Keratinocyte (primary cell): ENCODE measurements at regions not wholly inside any gene's neighbourhood (a gene's known extent, or its start where the extent isn't known, plus 50 kb on each side); places are given as distances from the start of the nearest gene placed in this dataset.

ENCODE experiments used
- DNase-seq: peaks from one replicate; pipeline ENCODE4 v3.0.0-alpha.2; 2011; ENCODE audit warnings: low read depth, missing footprints, low spot score
- FAIRE-seq: peaks from 2 replicates; lab custom pipeline; 2011; peaks lifted over from hg19 to GRCh38; lab: Jason Lieb, UNC
- H2AFZ ChIP-seq: 2 replicates; pipeline ENCODE4 v1.6.0; 2012; ENCODE audit warnings: low read length, control low read depth, inconsistent platforms; ENCODE audit not compliant: control insufficient read depth
- H3K27ac ChIP-seq: 2 replicates; pipeline ENCODE4 v1.5.1; 2011; ENCODE audit warnings: low read length; ENCODE audit not compliant: control insufficient read depth, insufficient read depth
- H3K27me3 ChIP-seq: 3 replicates; pipeline ENCODE4 v1.6.0; 2011; ENCODE audit warnings: low read length; ENCODE audit not compliant: control insufficient read depth, insufficient read depth; ENCODE audit errors: extremely low read depth
- H3K36me3 ChIP-seq, 2 experiments: 2 replicates in 1 of 2; 3 replicates in 1 of 2; pipeline ENCODE4 v1.5.1; 2011; ENCODE audit warnings: low read length in 2 of 2, mild to moderate bottlenecking in 1 of 2; ENCODE audit not compliant: control insufficient read depth in 2 of 2, insufficient read depth in 2 of 2; ENCODE audit errors: extremely low read depth in 1 of 2
- H3K4me1 ChIP-seq: 3 replicates; pipeline ENCODE4 v1.5.1; 2011; ENCODE audit warnings: low read length; ENCODE audit not compliant: control insufficient read depth, insufficient read depth; ENCODE audit errors: extremely low read depth
- H3K4me2 ChIP-seq: 3 replicates; pipeline ENCODE4 v1.6.0; 2011; ENCODE audit warnings: low read depth, low read length; ENCODE audit not compliant: control insufficient read depth, insufficient read depth; ENCODE audit errors: extremely low read depth
- H3K4me3 ChIP-seq, 3 experiments: fragments of 200-600 bp in 1 of 3; sonication (generic) in 1 of 3; 2 replicates in 2 of 3; 3 replicates in 1 of 3; pipeline ENCODE4 v1.5.1; 2011 to 2016; ENCODE audit warnings: low read length in 3 of 3, mild to moderate bottlenecking in 3 of 3, control low read depth in 2 of 3, inconsistent platforms in 1 of 3, low read depth in 1 of 3, mixed read lengths in 1 of 3, mixed run types in 1 of 3, moderate library complexity in 1 of 3; ENCODE audit not compliant: control insufficient read depth in 2 of 3, insufficient read depth in 2 of 3; ENCODE audit errors: extremely low read depth in 1 of 3
- H3K79me2 ChIP-seq: 2 replicates; pipeline ENCODE4 v1.6.0; 2012; ENCODE audit warnings: low read length; ENCODE audit not compliant: control insufficient read depth, insufficient read depth
- H3K9ac ChIP-seq: 3 replicates; pipeline ENCODE4 v1.6.0; 2011; ENCODE audit warnings: low read length; ENCODE audit not compliant: control insufficient read depth, insufficient read depth; ENCODE audit errors: extremely low read depth
- H3K9me1 ChIP-seq: 3 replicates; pipeline ENCODE4 v1.6.0; 2011; ENCODE audit warnings: low read length; ENCODE audit not compliant: control insufficient read depth, insufficient read depth; ENCODE audit errors: extremely low read depth
- H3K9me3 ChIP-seq: 2 replicates; pipeline ENCODE4 v1.5.1; 2012; ENCODE audit warnings: low read depth, low read length; ENCODE audit not compliant: control insufficient read depth
- H4K20me1 ChIP-seq: 3 replicates; pipeline ENCODE4 v1.6.0; 2011; ENCODE audit warnings: low read length; ENCODE audit not compliant: control insufficient read depth, insufficient read depth; ENCODE audit errors: extremely low read depth
- CTCF ChIP-seq, 3 experiments: IDR thresholded peaks in 1 of 3; conservative IDR thresholded peaks in 1 of 3; optimal IDR thresholded peaks in 1 of 3; 2 replicates in 2 of 3; 3 replicates in 1 of 3; pipeline versions ENCODE3 to v1.5.1; 2011; ENCODE audit warnings: low read length in 3 of 3, mild to moderate bottlenecking in 3 of 3, moderate library complexity in 2 of 3, control low read depth in 1 of 3, inconsistent platforms in 1 of 3; ENCODE audit not compliant: insufficient read depth in 2 of 3; ENCODE audit errors: extremely low read depth in 1 of 3
- EZH2 ChIP-seq: IDR thresholded peaks from one replicate; pipeline ENCODE4 v1.6.1; 2012; ENCODE audit warnings: inconsistent platforms, mild to moderate bottlenecking, low read length, moderate library complexity
- dilution Hi-C: fragments of 300-500 bp; cut with MboI; formaldehyde crosslinking; loops from one replicate; pipeline ENCODE4 v1.7.0; 2020; ENCODE audit warnings: low sequenced_read_pairs; ENCODE audit not compliant: extremely low pct_ligation_motif_present

GRCh38 chr6:133671376-133671775, 217.5 kb upstream of the TCF21 start:
- H3K4me3 ChIP-seq: no peak overlapping the region
- no peak overlapping the region for H3K4me2 ChIP-seq
- H3K27me3 ChIP-seq: no peaks in the 10 kb centered on the region
- no peak overlapping the region for H2AFZ ChIP-seq
- H3K9ac ChIP-seq: no peak overlapping the region
- no peaks in the 10 kb centered on the region for H3K9me1 ChIP-seq
- H3K4me1 ChIP-seq: no peaks in the 10 kb centered on the region
- FAIRE-seq (no peak), DNase-seq (no peak)
- no peaks in the 10 kb centered on the region for H3K79me2 ChIP-seq
- H3K27ac ChIP-seq: no peak overlapping the region
- dilution Hi-C loops: no loop called here
- H4K20me1 ChIP-seq: no peaks in the 10 kb centered on the region
- no peaks in the 10 kb centered on the region for H3K36me3 ChIP-seq
- TF ChIP-seq EZH2 (no peak), CTCF (optimal IDR thresholded peaks at IDR 0.05 in 1 of 3, IDR thresholded peaks at IDR 0.05 in 1 of 3, conservative IDR thresholded peaks at IDR 0.05 in 1 of 3; ENCODE audit: extremely low read depth in 1 of 3, insufficient read depth in 2 of 3, low read length in 3 of 3) (no peak)
- no peaks in the 10 kb centered on the region for H3K9me3 ChIP-seq

GRCh38 chr6:133673056-133673455, 215.9 kb upstream of the TCF21 start:
- Histone ChIP-seq H3K79me2 (no peaks in the 10 kb centered on the region), H3K4me2 (no peak overlapping the region), H3K27me3 (no peaks in the 10 kb centered on the region), H3K9me3 (no peaks in the 10 kb centered on the region), H3K4me1 (no peaks in the 10 kb centered on the region), H3K36me3 (no peaks in the 10 kb centered on the region), H4K20me1 (no peaks in the 10 kb centered on the region), H3K9me1 (no peaks in the 10 kb centered on the region), H3K9ac (no peak overlapping the region), H3K27ac (no peak overlapping the region), H3K4me3 (no peak overlapping the region), H2AFZ (no peak overlapping the region)
- TF ChIP-seq CTCF (optimal IDR thresholded peaks at IDR 0.05 in 1 of 3, IDR thresholded peaks at IDR 0.05 in 1 of 3, conservative IDR thresholded peaks at IDR 0.05 in 1 of 3; ENCODE audit: extremely low read depth in 1 of 3, insufficient read depth in 2 of 3, low read length in 3 of 3): no peak
- no peak for TF ChIP-seq EZH2
- no peak for FAIRE-seq
- dilution Hi-C loops: no loop called here
- DNase-seq: no peak
